ENCODE measurements at regions not wholly inside any gene's neighbourhood (a gene's known extent, or its start where the extent isn't known, plus 50 kb on each side); places are given as distances from the start of the nearest gene placed in this dataset.
A peak's percentile ranks its signal among the peaks of the same experiment; 100 is the strongest.

GRCh38 chr3:177753451-177754155, 556.3 kb upstream of the TBL1XR1 start:
- DNase-seq (ENCODE audit: low spot score): no peak
- no peaks in the 10 kb centered on the region for H3K27me3 Mint-ChIP-seq (ENCODE audit: low read depth)
- peak overlapping the region; percentile 52 for H3K27ac Mint-ChIP-seq (ENCODE audit: unreplicated experiment)
- TF ChIP-seq CTCF (IDR thresholded peaks at IDR 0.05): peak; percentile 55
- H3K36me3 Mint-ChIP-seq (ENCODE audit: low read depth): no peaks in the 10 kb centered on the region
- H3K4me1 Mint-ChIP-seq (ENCODE audit: low read depth): peaks cover 34% of the 10 kb centered on the region
- H3K9me3 Mint-ChIP-seq (ENCODE audit: low read depth): no peaks in the 10 kb centered on the region
- no peak overlapping the region for H3K4me3 Mint-ChIP-seq (ENCODE audit: unreplicated experiment)

GRCh38 chr3:177754508-177754921, 557.2 kb upstream of the TBL1XR1 start:
- no peaks in the 10 kb centered on the region for H3K9me3 Mint-ChIP-seq (ENCODE audit: low read depth)
- no peaks in the 10 kb centered on the region for H3K36me3 Mint-ChIP-seq (ENCODE audit: low read depth)
- no peak overlapping the region for H3K4me3 Mint-ChIP-seq (ENCODE audit: unreplicated experiment)
- H3K4me1 Mint-ChIP-seq (ENCODE audit: low read depth): peaks cover 40% of the 10 kb centered on the region
- no peak for DNase-seq (ENCODE audit: low spot score)
- TF ChIP-seq CTCF (IDR thresholded peaks at IDR 0.05): no peak
- H3K27me3 Mint-ChIP-seq (ENCODE audit: low read depth): no peaks in the 10 kb centered on the region
- H3K27ac Mint-ChIP-seq (ENCODE audit: unreplicated experiment): peak overlapping the region; percentile 72

DNA sequence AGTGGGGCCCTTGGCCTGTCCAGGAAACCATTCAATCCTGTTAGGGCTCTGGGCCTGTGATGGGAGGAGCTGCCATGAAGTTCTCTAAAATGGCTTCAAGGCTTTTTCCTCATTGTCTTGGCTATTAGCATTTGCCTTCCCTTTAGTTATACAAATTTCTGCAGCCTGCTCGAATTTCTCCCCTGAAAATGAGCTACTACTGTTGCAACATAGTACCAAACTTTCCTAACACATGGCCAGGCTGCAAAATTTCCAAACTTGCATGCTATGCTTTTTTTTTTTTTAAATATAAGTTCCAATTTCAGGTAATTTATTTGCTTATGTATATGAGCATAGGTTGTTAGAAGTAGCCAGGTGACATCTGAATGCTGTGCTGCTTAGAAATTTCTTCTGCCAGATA, 560.8 kb upstream of the TBL1XR1 start:
- Mint-ChIP-seq H3K4me3 (ENCODE audit: unreplicated experiment) (no peak overlapping the region), H3K27ac (ENCODE audit: unreplicated experiment) (no peak overlapping the region), H3K9me3 (ENCODE audit: low read depth) (peaks cover 3% of the 10 kb centered on the region), H3K4me1 (ENCODE audit: low read depth) (peaks cover 50% of the 10 kb centered on the region), H3K27me3 (ENCODE audit: low read depth) (no peaks in the 10 kb centered on the region), H3K36me3 (ENCODE audit: low read depth) (peaks cover 3% of the 10 kb centered on the region)
- no peak for TF ChIP-seq CTCF (IDR thresholded peaks at IDR 0.05)
- DNase-seq (ENCODE audit: low spot score): no peak

DNA sequence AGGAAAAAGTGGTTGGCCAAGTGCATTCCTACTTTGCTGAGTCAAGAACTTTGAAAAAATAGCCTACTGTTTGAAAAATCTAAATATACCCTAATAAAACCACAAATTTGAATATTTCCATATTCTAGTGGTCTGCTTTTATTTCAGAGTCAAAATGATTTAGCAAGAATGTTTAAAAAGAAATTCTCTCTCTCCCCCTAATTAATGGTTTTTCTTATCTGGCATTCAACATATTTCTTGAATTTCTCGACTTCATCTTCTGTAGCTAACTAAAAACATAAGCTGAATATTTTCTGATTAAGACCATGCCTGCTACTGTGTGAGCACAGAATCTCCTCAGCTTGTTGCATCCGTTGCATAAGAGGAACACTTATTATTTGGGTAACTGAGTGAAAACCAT, 563.5 kb upstream of the TBL1XR1 start:
- peaks cover 3% of the 10 kb centered on the region for H3K9me3 Mint-ChIP-seq (ENCODE audit: low read depth)
- DNase-seq (ENCODE audit: low spot score): no peak
- no peaks in the 10 kb centered on the region for H3K27me3 Mint-ChIP-seq (ENCODE audit: low read depth)
- peak overlapping the region; percentile 75 for H3K27ac Mint-ChIP-seq (ENCODE audit: unreplicated experiment)
- no peak overlapping the region for H3K4me3 Mint-ChIP-seq (ENCODE audit: unreplicated experiment)
- H3K4me1 Mint-ChIP-seq (ENCODE audit: low read depth): peaks cover 53% of the 10 kb centered on the region
- no peak for TF ChIP-seq CTCF (IDR thresholded peaks at IDR 0.05)
- H3K36me3 Mint-ChIP-seq (ENCODE audit: low read depth): peaks cover 4% of the 10 kb centered on the region

DNA sequence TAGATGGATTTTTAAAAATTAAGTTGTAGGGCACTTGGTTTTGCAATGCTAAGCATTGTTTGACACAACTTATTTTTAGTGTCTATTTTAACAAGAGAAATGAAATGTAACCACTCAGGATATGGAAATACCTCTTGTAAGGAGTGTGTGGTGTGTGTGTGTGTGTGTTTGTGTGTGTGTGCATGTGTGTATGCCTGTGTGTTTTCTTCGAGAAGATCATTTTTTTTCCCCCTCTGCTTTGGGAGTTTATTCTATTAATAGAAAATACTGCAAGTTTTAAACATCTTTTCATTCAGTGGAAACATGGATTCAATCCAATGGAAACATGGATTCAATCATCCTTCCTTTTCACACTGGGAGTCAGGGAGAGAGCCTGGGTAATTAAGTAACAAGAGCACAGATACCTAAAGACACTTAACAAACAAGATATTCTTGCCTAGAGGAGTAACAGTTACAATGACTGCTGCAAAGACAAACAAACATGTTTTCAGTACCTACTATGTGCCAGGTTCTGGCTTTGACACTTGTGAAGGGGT, 567.2 kb upstream of the TBL1XR1 start:
- H3K9me3 Mint-ChIP-seq (ENCODE audit: low read depth): peaks cover 7% of the 10 kb centered on the region
- H3K27ac Mint-ChIP-seq (ENCODE audit: unreplicated experiment): peak overlapping the region; percentile 71
- H3K4me3 Mint-ChIP-seq (ENCODE audit: unreplicated experiment): no peak overlapping the region
- H3K27me3 Mint-ChIP-seq (ENCODE audit: low read depth): no peaks in the 10 kb centered on the region
- peaks cover 9% of the 10 kb centered on the region for H3K36me3 Mint-ChIP-seq (ENCODE audit: low read depth)
- DNase-seq (ENCODE audit: low spot score): no peak
- no peak for TF ChIP-seq CTCF (IDR thresholded peaks at IDR 0.05)
- H3K4me1 Mint-ChIP-seq (ENCODE audit: low read depth): peaks cover 56% of the 10 kb centered on the region

All from chondrocyte (in vitro differentiated cells).